ENCODE measurements at regions not wholly inside any gene's neighbourhood (a gene's known extent, or its start where the extent isn't known, plus 50 kb on each side); places are given as distances from the start of the nearest gene placed in this dataset.

- no peak overlapping the region for H3K4me3 ChIP-seq (ENCODE audit: low read length)
- no peak overlapping the region for H3K27ac ChIP-seq (ENCODE audit: low read length)
- BruUV-seq (replicated peaks) = no TSS peak
- no peaks in the 10 kb centered on the region for H3K79me2 ChIP-seq (ENCODE audit: low read length)
- H3K27me3 ChIP-seq (ENCODE audit: low read length) = no peaks in the 10 kb centered on the region
- no peaks in the 10 kb centered on the region for H3K9me2 ChIP-seq (replicated peaks; ENCODE audit: low read length)
- no peak overlapping the region for H3K9ac ChIP-seq (ENCODE audit: low read length)
- H4K20me1 ChIP-seq (ENCODE audit: low read length) = no peaks in the 10 kb centered on the region
- ChIA-PET POLR2A (ENCODE audit: unreplicated experiment) (no interaction called here), CTCF (no interaction called here)
- no peaks in the 10 kb centered on the region for H3K9me3 ChIP-seq (ENCODE audit: low read length)
- no peak for TF ChIP-seq EZH2 (IDR thresholded peaks at IDR 0.05; ENCODE audit: low read length, unreplicated experiment)
- TF ChIP-seq CTCF (conservative IDR thresholded peaks at IDR 0.05; ENCODE audit: low read depth, low read length) = no peak
- TF ChIP-seq EZH2phosphoT487 (IDR thresholded peaks at IDR 0.05; ENCODE audit: borderline replicate concordance, low read length) = no peak
- DNase-seq (no peak), ATAC-seq (no peak)
- no peaks in the 10 kb centered on the region for H3F3A ChIP-seq (ENCODE audit: low read length, unreplicated experiment)
- no peaks in the 10 kb centered on the region for H3K4me1 ChIP-seq (ENCODE audit: insufficient read depth, low read length)
- H3K36me3 ChIP-seq (ENCODE audit: low read depth, low read length) = no peaks in the 10 kb centered on the region
- intact Hi-C loops (cut with micrococcal nuclease) = no loop called here
- H2AFZ ChIP-seq (ENCODE audit: low read length) = no peak overlapping the region
- H3K4me2 ChIP-seq (ENCODE audit: low read length) = no peak overlapping the region
Measured at GRCh38 chr2:193965263-193965662, 1691.8 kb upstream of the SLC39A10 start.

GRCh38 chr2:193963472-193964119 is 1693.4 kb upstream of the SLC39A10 start:
- no peaks in the 10 kb centered on the region for H3K79me2 ChIP-seq (ENCODE audit: low read length)
- no peaks in the 10 kb centered on the region for H3K27me3 ChIP-seq (ENCODE audit: low read length)
- DNase-seq = peak; percentile 66
- no peaks in the 10 kb centered on the region for H3K9me3 ChIP-seq (ENCODE audit: low read length)
- ChIA-PET CTCF (interaction anchor here (0.5 to 0.6 kb wide), 3 partner anchors 269 to 1213 kb away, joined by 3 read pairs; no protein-coding TSS in a partner anchor), POLR2A (ENCODE audit: unreplicated experiment) (interaction anchor here (0.5 kb wide), 1 partner anchor 205 kb away, joined by 3 read pairs; no protein-coding TSS in a partner anchor)
- TF ChIP-seq EZH2phosphoT487 (IDR thresholded peaks at IDR 0.05; ENCODE audit: borderline replicate concordance, low read length) (no peak), CTCF (conservative IDR thresholded peaks at IDR 0.05; ENCODE audit: low read depth, low read length) (peak; percentile 82), EZH2 (IDR thresholded peaks at IDR 0.05; ENCODE audit: low read length, unreplicated experiment) (no peak)
- H2AFZ ChIP-seq (ENCODE audit: low read length) = no peak overlapping the region
- no peak overlapping the region for H3K27ac ChIP-seq (ENCODE audit: low read length)
- no peaks in the 10 kb centered on the region for H3K9me2 ChIP-seq (replicated peaks; ENCODE audit: low read length)
- H3K9ac ChIP-seq (ENCODE audit: low read length) = no peak overlapping the region
- no TSS peak for BruUV-seq (replicated peaks)
- H3K4me3 ChIP-seq (ENCODE audit: low read length) = no peak overlapping the region
- no peaks in the 10 kb centered on the region for H4K20me1 ChIP-seq (ENCODE audit: low read length)
- no peaks in the 10 kb centered on the region for H3F3A ChIP-seq (ENCODE audit: low read length, unreplicated experiment)
- intact Hi-C loops (cut with micrococcal nuclease) = loop anchor here (1.0 to 5.0 kb wide), 2 partner anchors 116 to 268 kb away; no protein-coding TSS in a partner anchor
- ATAC-seq = peak; percentile 70
- H3K4me2 ChIP-seq (ENCODE audit: low read length) = no peak overlapping the region
- no peaks in the 10 kb centered on the region for H3K4me1 ChIP-seq (ENCODE audit: insufficient read depth, low read length)
- no peaks in the 10 kb centered on the region for H3K36me3 ChIP-seq (ENCODE audit: low read depth, low read length)

GRCh38 chr2:193946806-193947205 is 1710.2 kb upstream of the SLC39A10 start:
- intact Hi-C loops (cut with micrococcal nuclease) = no loop called here
- BruUV-seq (replicated peaks) = no TSS peak
- Histone ChIP-seq H2AFZ (ENCODE audit: low read length) (no peak overlapping the region), H4K20me1 (ENCODE audit: low read length) (no peaks in the 10 kb centered on the region), H3K9me2 (replicated peaks; ENCODE audit: low read length) (no peaks in the 10 kb centered on the region), H3K4me2 (ENCODE audit: low read length) (no peak overlapping the region), H3F3A (ENCODE audit: low read length, unreplicated experiment) (no peaks in the 10 kb centered on the region), H3K36me3 (ENCODE audit: low read depth, low read length) (no peaks in the 10 kb centered on the region), H3K9me3 (ENCODE audit: low read length) (no peaks in the 10 kb centered on the region), H3K27me3 (ENCODE audit: low read length) (no peaks in the 10 kb centered on the region), H3K9ac (ENCODE audit: low read length) (no peak overlapping the region), H3K4me1 (ENCODE audit: insufficient read depth, low read length) (no peaks in the 10 kb centered on the region), H3K27ac (ENCODE audit: low read length) (no peak overlapping the region), H3K4me3 (ENCODE audit: low read length) (no peak overlapping the region), H3K79me2 (ENCODE audit: low read length) (no peaks in the 10 kb centered on the region)
- ATAC-seq = no peak
- CTCF ChIA-PET = no interaction called here
- no peak for DNase-seq
- TF ChIP-seq CTCF (conservative IDR thresholded peaks at IDR 0.05; ENCODE audit: low read depth, low read length) (no peak), EZH2phosphoT487 (IDR thresholded peaks at IDR 0.05; ENCODE audit: borderline replicate concordance, low read length) (no peak), EZH2 (IDR thresholded peaks at IDR 0.05; ENCODE audit: low read length, unreplicated experiment) (no peak)
- POLR2A ChIA-PET (ENCODE audit: unreplicated experiment) = no interaction called here
